Astrocyte of the cerebellum (primary cell): ENCODE measurements at regions not wholly inside any gene's neighbourhood (a gene's known extent, or its start where the extent isn't known, plus 50 kb on each side); places are given as distances from the start of the nearest gene placed in this dataset.

ENCODE experiments used
- DNase-seq: peaks from one replicate; pipeline ENCODE4 v3.0.0-alpha.2; 2011; ENCODE audit warnings: low read depth
- H3K4me3 ChIP-seq: 2 replicates; pipeline ENCODE4 v1.5.1; 2011; ENCODE audit warnings: mild to moderate bottlenecking, low read depth, low read length, moderate library complexity
- in situ Hi-C: cut with HindIII; loops from 2 replicates; pipeline ENCODE4 v1.10.0; 2017; ENCODE audit warnings: low sequenced_read_pairs
- TF ChIP-seq, protein P1 (sequence below): IDR thresholded peaks from 2 replicates; pipeline ENCODE4 v1.5.1; 2012; ENCODE audit warnings: low read length, low read depth, moderate library complexity, mild to moderate bottlenecking; ENCODE audit errors: missing control alignments

GRCh38 chr9:80158554-80159170 is 586.9 kb downstream of the TLE4 start:
- TF ChIP-seq, protein P1, sequence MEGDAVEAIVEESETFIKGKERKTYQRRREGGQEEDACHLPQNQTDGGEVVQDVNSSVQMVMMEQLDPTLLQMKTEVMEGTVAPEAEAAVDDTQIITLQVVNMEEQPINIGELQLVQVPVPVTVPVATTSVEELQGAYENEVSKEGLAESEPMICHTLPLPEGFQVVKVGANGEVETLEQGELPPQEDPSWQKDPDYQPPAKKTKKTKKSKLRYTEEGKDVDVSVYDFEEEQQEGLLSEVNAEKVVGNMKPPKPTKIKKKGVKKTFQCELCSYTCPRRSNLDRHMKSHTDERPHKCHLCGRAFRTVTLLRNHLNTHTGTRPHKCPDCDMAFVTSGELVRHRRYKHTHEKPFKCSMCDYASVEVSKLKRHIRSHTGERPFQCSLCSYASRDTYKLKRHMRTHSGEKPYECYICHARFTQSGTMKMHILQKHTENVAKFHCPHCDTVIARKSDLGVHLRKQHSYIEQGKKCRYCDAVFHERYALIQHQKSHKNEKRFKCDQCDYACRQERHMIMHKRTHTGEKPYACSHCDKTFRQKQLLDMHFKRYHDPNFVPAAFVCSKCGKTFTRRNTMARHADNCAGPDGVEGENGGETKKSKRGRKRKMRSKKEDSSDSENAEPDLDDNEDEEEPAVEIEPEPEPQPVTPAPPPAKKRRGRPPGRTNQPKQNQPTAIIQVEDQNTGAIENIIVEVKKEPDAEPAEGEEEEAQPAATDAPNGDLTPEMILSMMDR = no peak
- in situ Hi-C loops = no loop called here
- no peak overlapping the region for H3K4me3 ChIP-seq
- DNase-seq = no peak

GRCh38 chr9:80158131-80158530 is 586.4 kb downstream of the TLE4 start:
- no peak for DNase-seq
- no peak overlapping the region for H3K4me3 ChIP-seq
- TF ChIP-seq, protein P1 = no peak
- in situ Hi-C loops = no loop called here

DNA sequence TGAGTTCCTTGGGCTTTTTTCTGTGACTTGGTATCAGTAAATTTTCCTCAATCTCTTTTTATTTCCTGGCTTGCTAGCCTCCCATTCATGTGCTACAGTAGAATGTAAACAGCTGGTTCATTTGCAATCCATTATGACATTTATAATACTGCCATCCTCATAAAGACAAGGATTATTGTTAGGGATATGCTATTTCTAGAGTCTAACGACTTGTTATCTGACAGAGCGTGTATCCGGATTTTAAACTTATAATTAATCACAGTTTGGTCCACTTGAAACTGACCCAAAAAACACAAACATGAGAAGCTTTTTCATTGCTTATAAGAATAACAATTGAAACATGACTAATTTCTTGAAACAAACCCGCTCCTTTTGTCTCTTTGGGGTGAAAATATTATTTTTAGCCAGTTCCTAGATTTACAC is 585.8 kb downstream of the TLE4 start:
- H3K4me3 ChIP-seq = no peak overlapping the region
- TF ChIP-seq, protein P1 = no peak
- peak; percentile 72 for DNase-seq
- in situ Hi-C loops = no loop called here

GRCh38 chr9:80156756-80157472 is 585.1 kb downstream of the TLE4 start:
- in situ Hi-C loops = no loop called here
- H3K4me3 ChIP-seq = no peak overlapping the region
- TF ChIP-seq, protein P1 = no peak
- DNase-seq = no peak

GRCh38 chr9:80156262-80156661 is 584.5 kb downstream of the TLE4 start:
- no peak for DNase-seq
- in situ Hi-C loops = no loop called here
- H3K4me3 ChIP-seq = no peak overlapping the region
- TF ChIP-seq, protein P1 = no peak

GRCh38 chr9:80147866-80148265 is 576.1 kb downstream of the TLE4 start:
- in situ Hi-C loops = no loop called here
- H3K4me3 ChIP-seq = no peak overlapping the region
- no peak for DNase-seq
- TF ChIP-seq, protein P1 = no peak
